ENCODE measurements at regions not wholly inside any gene's neighbourhood (a gene's known extent, or its start where the extent isn't known, plus 50 kb on each side); places are given as distances from the start of the nearest gene placed in this dataset.
"Not testable (repeated sequence)": the region's sequence is repeated elsewhere in the genome, so short reads cannot be mapped to it uniquely, and the experiment has no call there.

GRCh38 chr2:126238251-126238650 is 417.7 kb upstream of the GYPC start:
- no peak for DNase-seq (ENCODE audit: low read depth)

GRCh38 chr2:126239320-126239955 is 416.5 kb upstream of the GYPC start:
- no peak for DNase-seq (ENCODE audit: low read depth)

DNA sequence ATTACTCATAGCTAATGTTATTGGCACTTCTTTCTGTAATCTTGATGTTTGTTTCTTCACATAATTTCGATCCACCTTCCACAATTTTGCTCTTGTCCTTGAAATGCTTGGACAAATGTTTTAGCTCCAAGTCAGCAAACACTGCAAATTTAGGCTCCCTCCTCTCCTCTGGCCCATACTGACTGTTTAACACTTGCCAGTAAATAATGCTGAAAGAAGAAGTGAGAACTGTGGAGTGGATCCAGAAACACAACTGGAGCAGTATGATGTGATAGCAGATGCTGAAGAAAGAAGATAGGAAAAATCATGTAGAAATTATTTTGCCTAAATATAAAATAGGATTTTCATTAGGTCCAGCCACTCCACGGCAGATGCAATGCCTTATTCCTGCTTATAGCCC is 415.0 kb upstream of the GYPC start:
- DNase-seq (ENCODE audit: low read depth) = no peak

DNA sequence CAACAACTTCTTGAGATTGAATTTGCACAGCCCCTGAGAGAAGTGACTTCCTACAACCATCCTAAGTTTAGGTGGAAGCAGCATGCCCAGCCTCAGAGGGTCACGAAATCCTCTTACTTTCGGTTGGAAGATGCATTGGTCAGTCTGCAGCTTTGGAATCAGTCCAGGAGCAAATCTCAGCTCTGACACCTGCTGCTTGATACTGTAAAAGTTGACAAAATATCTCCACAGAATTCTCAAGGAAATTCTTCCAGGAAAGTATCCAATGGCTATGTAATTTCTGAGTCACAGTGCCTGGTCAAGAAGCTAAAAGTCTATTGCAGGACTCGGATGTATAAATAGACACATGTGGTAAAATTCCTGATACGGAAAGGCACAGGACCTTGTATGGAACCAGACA is 414.5 kb upstream of the GYPC start:
- DNase-seq (ENCODE audit: low read depth) = no peak

GRCh38 chr2:126244937-126245336 is 411.0 kb upstream of the GYPC start:
- no peak for DNase-seq (ENCODE audit: low read depth)

DNA sequence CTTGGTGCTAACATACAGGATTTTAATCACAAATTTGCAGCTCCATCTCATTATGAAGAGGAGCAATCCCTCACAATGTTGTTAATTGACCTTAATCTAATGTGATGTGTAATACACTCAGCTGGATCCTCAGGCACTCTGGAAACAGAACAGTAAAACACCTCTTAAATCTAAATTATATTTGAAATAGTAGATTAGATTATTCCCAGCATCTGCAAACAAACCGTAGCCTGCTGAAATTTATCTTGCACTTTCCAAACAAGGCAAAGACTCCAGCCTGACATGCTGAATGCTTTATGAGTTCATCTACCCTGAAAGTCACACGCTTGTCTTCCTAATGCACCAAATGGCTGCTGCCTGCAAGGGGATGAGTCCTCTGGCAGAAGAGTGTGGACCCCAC is 402.3 kb upstream of the GYPC start:
- DNase-seq (ENCODE audit: low read depth) = no peak

DNA sequence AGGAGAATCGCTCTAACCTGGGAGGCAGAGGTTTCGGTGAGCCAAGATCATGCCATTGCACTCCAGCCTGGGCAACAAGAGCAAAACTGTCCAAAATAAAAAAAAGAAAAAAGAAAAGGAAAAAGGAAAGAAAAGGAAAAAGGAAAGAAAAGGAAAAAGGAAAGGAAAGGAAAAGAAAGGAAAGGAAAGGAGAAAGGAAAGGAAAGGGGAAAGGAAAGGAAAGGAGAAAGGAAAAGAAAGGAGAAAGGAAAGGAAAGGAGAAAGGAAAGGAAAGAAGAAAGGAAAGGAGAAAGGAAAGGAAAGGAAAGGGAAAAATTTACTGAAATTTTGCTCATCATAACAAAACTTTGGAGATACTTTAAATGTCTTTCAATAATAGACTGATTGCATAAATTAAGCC is 391.3 kb upstream of the GYPC start:
- no peak for DNase-seq (ENCODE audit: low read depth)

DNA sequence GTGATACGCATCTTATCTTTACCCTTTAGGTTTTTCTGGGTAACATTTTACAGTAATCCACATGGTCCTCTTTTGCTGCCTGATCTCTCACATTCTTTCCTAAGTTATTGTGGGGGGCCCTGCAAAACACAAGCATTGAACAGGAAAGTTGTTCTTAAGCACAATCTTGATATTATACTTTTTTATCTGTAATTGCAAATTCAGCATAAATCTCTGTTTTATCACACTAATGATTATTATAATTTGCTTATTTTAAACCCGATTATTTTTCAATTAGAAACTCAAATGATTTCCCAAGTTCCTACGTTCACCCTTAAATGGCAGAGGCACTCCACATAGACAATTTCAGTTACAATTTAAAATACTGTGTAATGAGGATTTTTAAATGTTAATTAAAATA is 386.0 kb upstream of the GYPC start:
- DNase-seq (ENCODE audit: low read depth) = no peak

- no peak for DNase-seq (ENCODE audit: low read depth)
These were observed 385.4 kb upstream of the GYPC start for GRCh38 chr2:126270587-126270986.

DNA sequence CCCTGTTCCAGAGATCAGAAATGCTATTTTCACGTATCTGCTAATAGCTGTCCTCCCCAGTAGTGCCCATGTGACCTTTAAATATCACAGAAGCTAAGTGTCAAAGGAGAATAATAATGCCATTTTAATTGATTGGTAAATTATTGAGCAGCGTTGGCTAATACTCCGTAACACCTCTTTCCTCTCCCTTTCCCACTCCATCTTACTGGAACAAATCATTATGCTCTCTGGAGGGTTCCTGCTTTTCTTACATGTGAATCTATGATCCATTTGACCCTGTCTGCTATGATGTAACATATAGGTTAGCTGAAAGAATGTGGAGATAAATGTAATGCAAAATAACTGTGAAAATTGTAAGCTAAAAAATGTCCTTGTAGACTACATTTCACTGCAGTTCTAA is 383.6 kb upstream of the GYPC start:
- DNase-seq (ENCODE audit: low read depth) = no peak

- DNase-seq (ENCODE audit: low read depth) = no peak
These were observed 380.9 kb upstream of the GYPC start for GRCh38 chr2:126275098-126275497.

- DNase-seq (ENCODE audit: low read depth) = not testable (repeated sequence)
These were observed 379.7 kb upstream of the GYPC start for GRCh38 chr2:126276268-126276667.

DNA sequence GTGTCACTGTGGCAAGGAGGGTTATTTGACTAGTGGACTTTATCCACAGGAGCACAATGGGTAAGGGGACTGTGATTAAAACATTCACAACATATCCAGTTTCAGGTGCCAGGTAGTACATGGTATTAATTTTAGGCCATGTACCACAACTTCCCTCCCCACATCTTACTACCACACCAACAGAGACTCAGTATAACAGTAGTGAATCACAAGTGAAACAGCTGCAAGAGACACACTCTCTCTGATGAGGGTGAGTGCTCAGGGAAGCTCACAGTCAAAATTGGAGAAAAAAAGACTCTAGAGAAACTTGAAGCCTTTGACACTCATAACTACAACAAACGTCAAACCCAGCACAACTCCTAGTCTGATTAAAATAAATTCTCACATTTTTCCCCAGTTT is 367.6 kb upstream of the GYPC start:
- DNase-seq (ENCODE audit: low read depth) = no peak

GRCh38 chr2:126293962-126294361 is 362.0 kb upstream of the GYPC start:
- not testable (repeated sequence) for DNase-seq (ENCODE audit: low read depth)

DNA sequence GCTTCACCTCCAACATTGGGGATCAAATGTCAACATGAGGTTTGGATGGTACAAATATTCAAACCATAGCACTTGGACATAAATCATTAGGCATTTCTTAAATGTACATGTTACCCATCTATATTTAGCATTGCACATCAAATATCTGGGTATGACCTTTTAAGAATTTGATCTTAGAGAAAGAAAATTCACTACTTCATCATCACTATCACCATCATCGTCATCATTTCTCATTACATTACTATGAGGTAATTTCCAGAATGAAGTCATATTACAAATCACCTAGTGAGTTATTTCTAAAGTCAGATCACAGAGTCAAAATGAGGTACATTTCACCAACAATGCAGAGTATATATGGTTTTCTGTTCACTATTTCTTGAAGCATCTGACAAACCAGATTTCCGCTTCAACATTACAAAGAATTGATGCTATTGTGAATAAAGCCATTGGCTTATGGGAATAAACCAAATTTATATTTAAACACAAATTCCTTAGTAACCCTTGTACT is 356.4 kb upstream of the GYPC start:
- DNase-seq (ENCODE audit: low read depth) = no peak

- DNase-seq (ENCODE audit: low read depth) = no peak
These were observed 355.6 kb upstream of the GYPC start for GRCh38 chr2:126300348-126300747.

DNA sequence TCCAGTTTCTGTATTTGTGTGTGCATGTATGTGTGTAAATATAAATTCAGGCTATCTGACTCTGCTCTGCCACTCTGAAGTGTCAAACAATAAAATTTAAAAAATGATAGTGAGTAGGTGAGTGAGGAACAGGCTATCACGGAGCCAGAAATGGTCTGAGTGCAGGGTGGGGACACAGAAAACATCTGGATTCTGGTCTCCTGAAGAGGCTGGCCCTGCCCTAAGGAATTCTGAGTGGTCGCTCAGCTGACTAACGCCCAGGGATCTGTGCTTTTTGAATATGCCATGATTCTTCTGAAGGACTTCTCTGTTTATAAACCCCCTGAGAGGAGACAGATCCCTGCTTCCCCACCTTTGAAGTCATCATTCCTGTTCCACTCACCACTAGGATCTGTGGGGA is 353.9 kb upstream of the GYPC start:
- no peak for DNase-seq (ENCODE audit: low read depth)

- DNase-seq (ENCODE audit: low read depth) = no peak
These were observed 352.8 kb upstream of the GYPC start for GRCh38 chr2:126303113-126303512.

- no peak for DNase-seq (ENCODE audit: low read depth)
These were observed 351.8 kb upstream of the GYPC start for GRCh38 chr2:126304154-126304553.

DNA sequence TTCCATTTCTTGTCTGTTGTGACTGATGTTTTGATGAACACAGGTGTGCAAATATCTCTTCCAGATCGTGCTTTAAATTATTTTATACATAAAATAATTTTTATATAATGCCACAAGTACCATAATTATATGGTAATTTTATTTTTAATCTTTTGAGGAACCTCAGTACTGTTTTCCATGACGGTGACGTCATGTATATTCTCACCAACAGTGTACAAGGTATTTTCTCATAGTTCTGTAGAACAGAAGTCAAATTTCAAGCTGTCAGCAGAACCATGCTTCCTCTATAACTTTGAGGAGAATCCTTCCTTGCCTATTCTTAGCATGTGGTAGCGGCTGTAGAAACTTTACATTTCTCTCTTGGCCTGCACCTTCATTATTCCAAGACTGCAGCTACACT is 349.4 kb upstream of the GYPC start:
- no peak for DNase-seq (ENCODE audit: low read depth)

DNA sequence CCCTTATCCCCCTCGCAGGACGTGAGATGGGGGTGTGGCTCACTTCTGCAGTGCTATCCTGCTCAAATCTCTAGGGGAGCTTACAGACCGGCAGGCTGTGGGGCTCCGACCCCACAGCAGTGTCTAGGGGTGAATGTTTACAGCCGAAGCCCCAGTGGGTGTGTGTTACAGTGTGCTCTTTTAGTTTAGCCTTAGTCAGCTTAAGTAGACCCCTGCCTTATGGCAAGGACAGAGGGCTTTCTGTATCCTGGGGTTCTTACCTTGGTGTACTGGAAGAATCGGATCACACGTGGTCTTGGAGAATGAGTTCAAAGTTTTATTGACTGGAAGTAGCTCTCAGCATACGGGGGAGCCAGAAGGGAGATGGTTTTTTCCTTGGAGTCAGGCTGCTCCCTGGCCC is 348.2 kb upstream of the GYPC start:
- no peak for DNase-seq (ENCODE audit: low read depth)

- no peak for DNase-seq (ENCODE audit: low read depth)
These were observed 346.8 kb upstream of the GYPC start for GRCh38 chr2:126309185-126309584.

DNA sequence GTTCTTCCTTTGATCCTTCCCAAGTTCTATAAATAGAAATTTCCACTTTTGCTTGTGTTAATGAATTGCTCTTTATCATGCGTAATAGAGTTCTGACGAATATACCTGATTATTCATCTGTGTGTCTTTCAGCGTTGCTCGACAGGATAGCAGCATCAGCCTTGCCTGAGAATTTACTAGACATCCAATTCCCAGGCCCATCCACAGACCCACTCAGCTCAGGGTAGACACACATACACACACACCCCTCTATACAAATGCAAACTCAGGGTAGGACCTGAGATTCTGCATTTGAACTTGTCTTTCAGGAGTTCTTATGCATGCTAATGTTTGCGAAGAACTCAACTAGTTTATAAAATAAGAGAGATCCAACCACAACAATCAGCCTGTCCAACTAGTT is 343.4 kb upstream of the GYPC start:
- no peak for DNase-seq (ENCODE audit: low read depth)

DNA sequence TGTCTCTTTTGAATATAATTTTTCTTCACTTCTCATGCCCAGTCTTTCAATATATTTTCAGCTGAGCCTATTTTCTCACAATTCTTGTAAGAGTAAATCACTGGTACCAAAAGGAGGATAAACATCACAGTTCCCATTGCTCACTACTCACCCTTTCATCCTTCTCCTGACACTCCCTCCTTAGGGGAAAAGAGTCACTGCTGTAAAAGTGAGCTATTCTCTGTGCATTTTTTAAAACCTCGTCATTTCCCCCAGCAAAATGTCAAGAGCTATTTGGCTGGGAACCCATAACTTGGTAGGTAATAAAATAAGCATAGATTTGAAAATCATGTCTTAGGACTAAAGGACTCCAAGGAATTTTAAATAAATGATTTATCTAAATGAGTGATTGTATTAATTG is 340.1 kb upstream of the GYPC start:
- no peak for DNase-seq (ENCODE audit: low read depth)
